Panc1 (cell line): ENCODE measurements at regions not wholly inside any gene's neighbourhood (a gene's known extent, or its start where the extent isn't known, plus 50 kb on each side); places are given as distances from the start of the nearest gene placed in this dataset.

Experiments
- CTCF ChIP-seq: fragments of 450-650 bp; IDR thresholded peaks from 2 replicates; pipeline ENCODE4 v1.5.1; 2017; ENCODE audit warnings: mild to moderate bottlenecking
- POLR2AphosphoS5 ChIP-seq: IDR thresholded peaks from 2 replicates; pipeline ENCODE4 v1.6.1; 2012; ENCODE audit warnings: mild to moderate bottlenecking, low read depth, low read length, moderate library complexity

GRCh38 chr7:131038153-131038552 lies 289.5 kb upstream of the MKLN1 start:
- TF ChIP-seq CTCF (no peak), POLR2AphosphoS5 (no peak)
